NCI-H526 (cell line): ENCODE measurements at regions not wholly inside any gene's neighbourhood (a gene's known extent, or its start where the extent isn't known, plus 50 kb on each side); places are given as distances from the start of the nearest gene placed in this dataset.
"Not testable (repeated sequence)": the region's sequence is repeated elsewhere in the genome, so short reads cannot be mapped to it uniquely, and the experiment has no call there.

ENCODE experiments used
- DNase-seq, 2 experiments: peaks; one replicate each; lab custom pipeline; 2025; lab: John Stamatoyannopoulos, UW

DNA sequence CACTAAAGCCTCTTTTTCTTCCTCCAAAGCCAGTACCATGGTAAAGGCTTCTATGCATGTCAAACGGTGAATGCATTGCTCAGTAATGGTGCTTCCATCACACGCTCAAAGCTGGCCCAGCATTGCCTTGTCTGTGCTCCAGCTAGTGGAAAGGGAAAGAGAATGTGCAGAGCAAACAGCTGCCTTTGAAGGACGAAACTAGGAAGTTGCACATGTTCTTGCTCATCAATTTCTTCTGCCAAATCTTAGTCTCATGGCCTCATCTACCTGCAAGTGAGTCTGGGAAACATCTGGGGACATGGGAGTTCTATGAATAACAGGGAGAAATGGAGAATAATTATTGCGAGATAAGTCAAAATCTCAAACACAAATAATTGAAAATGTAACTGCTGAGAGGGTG, 216.5 kb upstream of the SSTR4 start:
- DNase-seq: no peak

DNA sequence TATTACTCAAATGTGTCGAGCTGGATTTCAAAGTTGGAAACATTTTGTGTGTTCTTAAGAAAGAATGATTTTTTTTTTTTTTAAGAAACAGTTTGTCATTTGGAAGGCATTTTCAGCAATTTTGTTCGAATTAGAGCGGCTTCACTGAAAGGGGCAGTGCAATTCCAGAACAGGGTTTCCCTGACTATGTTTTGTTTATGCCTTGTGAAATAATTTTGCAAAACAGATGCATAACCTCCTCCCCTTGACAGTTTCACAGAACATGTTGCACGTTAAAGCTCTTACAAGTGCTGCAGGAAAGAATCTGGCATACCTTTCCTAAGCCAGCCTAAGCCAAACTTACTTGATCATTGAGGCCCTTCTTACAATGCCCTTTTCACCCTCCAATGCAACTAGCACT, 216.0 kb upstream of the SSTR4 start:
- no peak for DNase-seq

GRCh38 chr20:22819784-22820183, 215.3 kb upstream of the SSTR4 start:
- DNase-seq: no peak

GRCh38 chr20:22821081-22821727, 213.9 kb upstream of the SSTR4 start:
- DNase-seq: no peak

GRCh38 chr20:22821796-22822195, 213.3 kb upstream of the SSTR4 start:
- no peak for DNase-seq

DNA sequence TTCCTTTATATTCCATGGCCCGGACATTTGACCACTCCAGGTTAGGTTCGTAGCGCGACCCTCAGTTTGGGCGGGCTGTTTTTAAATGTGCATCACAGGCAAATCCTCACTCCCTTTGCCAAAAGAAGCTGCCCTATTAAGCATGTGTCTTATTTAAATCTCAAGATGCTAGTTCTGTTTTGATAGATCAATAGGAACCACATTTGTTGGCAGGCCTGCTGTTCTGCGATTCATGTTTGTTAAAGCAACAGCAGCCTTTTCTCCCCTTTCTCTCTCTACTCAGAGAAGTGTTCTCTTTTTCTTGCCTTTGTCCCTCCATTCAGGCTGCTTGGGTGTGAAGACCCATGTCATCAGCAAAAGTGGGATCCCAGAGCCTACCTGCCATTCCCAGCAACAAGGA, 212.0 kb upstream of the SSTR4 start:
- DNase-seq: no peak

- DNase-seq: no peak
These were observed 211.0 kb upstream of the SSTR4 start for GRCh38 chr20:22824077-22824476.

- DNase-seq: no peak
These were observed 210.0 kb upstream of the SSTR4 start for GRCh38 chr20:22825076-22825475.

- DNase-seq: no peak
These were observed 209.6 kb upstream of the SSTR4 start for GRCh38 chr20:22825546-22825945.

GRCh38 chr20:22826306-22827230, 208.5 kb upstream of the SSTR4 start:
- no peak for DNase-seq

GRCh38 chr20:22827916-22828315, 207.2 kb upstream of the SSTR4 start:
- DNase-seq: no peak

GRCh38 chr20:22829356-22829755, 205.8 kb upstream of the SSTR4 start:
- no peak for DNase-seq

DNA sequence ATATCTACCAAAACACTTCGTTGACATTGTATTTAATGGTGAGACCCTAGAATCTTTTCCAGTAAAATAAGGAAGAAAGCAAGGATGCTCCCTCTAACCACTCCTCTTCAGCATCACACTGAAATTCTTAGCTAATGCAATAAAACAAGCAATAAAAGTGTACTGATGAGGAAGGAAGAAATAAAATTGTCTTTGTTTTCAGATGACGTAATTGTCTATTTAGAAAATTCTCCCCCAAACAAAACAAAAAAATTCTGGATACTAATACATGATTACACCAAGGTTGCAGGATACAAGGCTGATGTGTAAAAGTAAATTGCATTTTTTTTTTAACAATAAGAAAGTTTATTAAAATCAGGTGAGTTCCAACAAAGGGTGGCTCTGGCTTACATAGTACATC, 205.0 kb upstream of the SSTR4 start:
- no peak for DNase-seq

DNA sequence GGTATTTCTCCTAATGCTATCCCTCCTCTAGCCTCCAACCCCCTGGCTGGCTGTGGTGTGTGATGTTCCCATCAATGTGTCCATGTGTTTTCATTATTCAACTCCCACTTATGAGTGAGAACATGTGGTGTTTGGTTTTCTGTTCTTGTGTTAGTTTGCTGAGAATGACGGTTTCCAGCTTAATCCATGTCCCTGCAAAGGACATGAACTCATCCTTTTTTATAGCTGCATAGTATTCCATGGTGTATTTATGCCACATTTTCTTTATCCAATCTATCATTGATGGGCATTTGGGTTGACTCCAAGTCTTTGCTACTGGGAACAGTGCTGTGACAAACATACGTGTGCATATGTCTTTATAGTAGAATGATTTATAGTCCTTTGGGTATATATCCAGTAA, 204.4 kb upstream of the SSTR4 start:
- not testable (repeated sequence) for DNase-seq

GRCh38 chr20:22833851-22834250, 201.3 kb upstream of the SSTR4 start:
- DNase-seq: no peak

DNA sequence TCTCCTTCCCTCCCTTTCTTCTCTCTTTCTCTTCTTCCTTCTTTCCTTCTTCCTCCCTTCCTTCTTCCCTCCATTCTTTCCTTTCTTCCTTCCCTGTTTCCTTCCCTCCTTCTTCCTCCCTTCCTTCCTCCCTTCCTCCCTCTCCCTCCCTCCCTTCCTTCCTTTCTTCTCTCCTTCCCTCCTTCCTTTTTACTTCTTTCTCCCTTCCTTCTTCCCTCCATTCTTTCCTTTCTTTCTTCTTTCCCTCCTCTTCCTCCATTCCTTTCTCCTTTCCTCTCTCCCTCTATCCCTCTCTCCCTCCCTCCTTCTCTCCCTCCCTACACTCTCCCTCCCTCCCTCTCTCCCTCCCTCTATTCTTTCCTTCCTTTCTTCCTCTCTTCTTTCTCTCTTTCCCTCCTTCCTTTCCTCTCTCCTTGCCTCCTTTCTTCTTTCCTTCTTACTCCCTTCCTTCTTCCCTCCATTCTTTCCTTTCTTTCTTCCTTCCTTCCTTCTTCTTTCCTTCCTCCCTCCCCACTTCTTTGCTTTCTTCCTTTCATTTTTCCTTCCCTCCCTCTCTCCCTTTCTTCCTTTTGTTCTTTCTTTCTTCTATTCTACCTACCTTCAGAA, 200.4 kb upstream of the SSTR4 start:
- no peak for DNase-seq

GRCh38 chr20:22836211-22836610, 198.9 kb upstream of the SSTR4 start:
- no peak for DNase-seq

GRCh38 chr20:22836877-22837276, 198.2 kb upstream of the SSTR4 start:
- no peak for DNase-seq

- no peak for DNase-seq
These were observed 197.1 kb upstream of the SSTR4 start for GRCh38 chr20:22838001-22838400.

GRCh38 chr20:22841846-22842245, 193.3 kb upstream of the SSTR4 start:
- DNase-seq: no peak

DNA sequence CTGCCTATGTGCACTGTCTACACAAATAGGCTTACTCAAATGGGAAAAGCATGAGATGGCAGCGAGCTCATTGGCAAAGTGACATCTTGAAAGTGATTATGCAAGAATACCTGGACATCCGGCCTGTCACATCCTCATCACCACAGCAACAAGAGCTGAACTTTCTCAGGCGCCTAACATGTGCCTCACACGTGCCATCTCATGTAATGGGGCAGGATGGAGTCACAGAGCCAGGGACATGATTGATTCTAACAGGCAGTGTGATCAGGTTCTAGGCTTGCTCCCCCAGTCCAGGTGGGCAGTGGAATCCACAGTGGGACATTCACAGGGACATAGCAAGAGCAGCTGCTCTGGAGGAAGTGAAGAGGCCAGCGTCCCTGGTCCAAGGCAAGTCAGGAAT, 192.3 kb upstream of the SSTR4 start:
- DNase-seq: no peak

DNA sequence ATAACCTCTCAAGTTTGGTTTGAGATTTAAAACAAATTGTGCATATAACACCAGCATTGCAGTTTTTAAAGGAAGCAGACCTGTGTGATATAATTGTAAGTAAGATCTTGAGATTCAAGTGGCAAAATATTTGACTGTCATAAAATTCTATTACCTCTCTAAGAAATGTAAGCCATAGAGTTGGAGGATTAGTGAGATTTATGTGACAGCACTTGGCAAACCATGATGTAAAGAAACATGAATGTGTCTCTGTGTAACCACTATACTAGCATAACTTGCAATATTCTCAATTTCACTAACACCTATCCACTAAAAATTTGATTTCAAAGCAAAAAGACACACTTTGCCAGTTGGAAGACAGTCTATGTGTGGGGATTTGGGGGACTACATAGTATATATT, 190.2 kb upstream of the SSTR4 start:
- DNase-seq: no peak

DNA sequence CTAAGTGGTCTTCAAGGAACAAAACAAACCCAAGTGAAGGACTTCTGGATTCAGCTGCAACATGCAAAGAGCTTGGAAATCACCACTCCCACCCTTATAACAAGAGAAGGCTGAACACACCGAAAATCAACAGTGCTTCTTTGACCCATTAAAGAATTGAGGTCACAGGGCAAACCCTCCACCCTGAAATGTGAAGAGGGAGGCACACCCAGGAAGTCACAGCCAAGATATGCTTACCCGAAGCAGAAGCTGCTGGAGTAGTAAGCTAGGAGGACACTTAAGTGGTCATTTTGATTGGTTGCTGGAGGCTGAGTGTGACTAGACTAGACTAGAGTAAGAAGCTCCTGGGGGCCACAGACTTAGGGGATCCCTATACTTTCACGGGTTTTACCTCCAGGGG, 188.2 kb upstream of the SSTR4 start:
- DNase-seq: no peak
